A673 (cell line): ENCODE measurements at regions not wholly inside any gene's neighbourhood (a gene's known extent, or its start where the extent isn't known, plus 50 kb on each side); places are given as distances from the start of the nearest gene placed in this dataset.

Source experiments
- BruUV-seq: library from RNA; stranded (reverse); fragments of 400-500 nt; replicated peaks from 2 replicates; lab custom pipeline; 2021; lab: Mats Ljungman, UMichigan
- CTCF ChIA-PET: fragments of 300-600 bp; sonication (Branson Sonifier 250); formaldehyde crosslinking; loops from one replicate; lab custom pipeline; 2022; ENCODE audit warnings: antibody characterized with exemption; lab: Charles Lee
- POLR2A ChIA-PET: fragments of 300-600 bp; sonication (Branson Sonifier 250); formaldehyde crosslinking; loops from one replicate; lab custom pipeline; 2022; ENCODE audit warnings: antibody characterized with exemption; ENCODE audit not compliant: low non-redundant PET; lab: Charles Lee
- DNase-seq: peaks from one replicate; pipeline ENCODE4 v3.0.0-alpha.2; 2015; ENCODE audit warnings: low spot score
- H3K27ac ChIP-seq: fragments of 200-600 bp; sonication (generic); 2 replicates; pipeline ENCODE4 v1.5.1; 2016; ENCODE audit warnings: mixed run types, low read depth, mild to moderate bottlenecking, mixed read lengths, antibody characterized with exemption, low read length; ENCODE audit not compliant: poor library complexity, severe bottlenecking
- H3K27me3 ChIP-seq: fragments of 200-600 bp; sonication (generic); replicated peaks from 2 replicates; pipeline ENCODE4 v1.6.1; 2017; ENCODE audit warnings: mixed run types, low read depth, mild to moderate bottlenecking, mixed read lengths, antibody characterized with exemption, low read length; ENCODE audit not compliant: insufficient read depth, poor library complexity
- H3K36me3 ChIP-seq: fragments of 200-600 bp; sonication (generic); 2 replicates; pipeline ENCODE4 v1.6.1; 2016; ENCODE audit warnings: mixed run types, mild to moderate bottlenecking, mixed read lengths, antibody characterized with exemption, low read length; ENCODE audit not compliant: insufficient read depth, poor library complexity, severe bottlenecking
- H3K4me1 ChIP-seq: fragments of 200-600 bp; sonication (generic); 2 replicates; pipeline ENCODE4 v1.6.1; 2017; ENCODE audit warnings: mixed run types, mild to moderate bottlenecking, mixed read lengths, antibody characterized with exemption, low read length; ENCODE audit not compliant: insufficient read depth, poor library complexity, severe bottlenecking
- H3K4me3 ChIP-seq: fragments of 200-600 bp; sonication (generic); 2 replicates; pipeline ENCODE4 v1.5.1; 2016; ENCODE audit warnings: low read depth, mixed run types, mild to moderate bottlenecking, mixed read lengths, low read length; ENCODE audit not compliant: poor library complexity, severe bottlenecking
- H3K9me3 ChIP-seq: fragments of 200-600 bp; sonication (generic); 2 replicates; pipeline ENCODE4 v1.6.1; 2016; ENCODE audit warnings: mixed run types, low read depth, mild to moderate bottlenecking, mixed read lengths, antibody characterized with exemption, low read length; ENCODE audit not compliant: poor library complexity, severe bottlenecking
- EZH2 ChIP-seq: fragments of 200-600 bp; sonication (generic); IDR thresholded peaks from 2 replicates; pipeline ENCODE4 v1.6.1; 2017; ENCODE audit warnings: borderline replicate concordance, low read depth, mild to moderate bottlenecking, mixed read lengths, antibody characterized with exemption, low read length; ENCODE audit not compliant: poor library complexity, severe bottlenecking
- intact Hi-C: fragments of 100-400 bp; cut with micrococcal nuclease; formaldehyde crosslinking; loops from one replicate; pipeline ENCODE4 v1.10.0; 2022; ENCODE audit not compliant: unreplicated experiment
- TF ChIP-seq, protein P1 (sequence below): fragments of 300-800, 200-600 bp; sonication (generic); conservative IDR thresholded peaks from 2 replicates; pipeline ENCODE4 v1.5.1; 2017; ENCODE audit warnings: low read depth, mild to moderate bottlenecking, antibody characterized with exemption, low read length, moderate library complexity, mixed read lengths

GRCh38 chr6:163670336-163670735 is 255.8 kb downstream of the QKI start:
- POLR2A ChIA-PET: no interaction called here
- Histone ChIP-seq H3K9me3 (no peaks in the 10 kb centered on the region), H3K27ac (no peak overlapping the region), H3K4me1 (peaks cover 44% of the 10 kb centered on the region), H3K36me3 (no peaks in the 10 kb centered on the region), H3K4me3 (no peak overlapping the region), H3K27me3 (no peaks in the 10 kb centered on the region)
- no TSS peak for BruUV-seq
- intact Hi-C loops: no loop called here
- CTCF ChIA-PET: no interaction called here
- TF ChIP-seq, protein P1, sequence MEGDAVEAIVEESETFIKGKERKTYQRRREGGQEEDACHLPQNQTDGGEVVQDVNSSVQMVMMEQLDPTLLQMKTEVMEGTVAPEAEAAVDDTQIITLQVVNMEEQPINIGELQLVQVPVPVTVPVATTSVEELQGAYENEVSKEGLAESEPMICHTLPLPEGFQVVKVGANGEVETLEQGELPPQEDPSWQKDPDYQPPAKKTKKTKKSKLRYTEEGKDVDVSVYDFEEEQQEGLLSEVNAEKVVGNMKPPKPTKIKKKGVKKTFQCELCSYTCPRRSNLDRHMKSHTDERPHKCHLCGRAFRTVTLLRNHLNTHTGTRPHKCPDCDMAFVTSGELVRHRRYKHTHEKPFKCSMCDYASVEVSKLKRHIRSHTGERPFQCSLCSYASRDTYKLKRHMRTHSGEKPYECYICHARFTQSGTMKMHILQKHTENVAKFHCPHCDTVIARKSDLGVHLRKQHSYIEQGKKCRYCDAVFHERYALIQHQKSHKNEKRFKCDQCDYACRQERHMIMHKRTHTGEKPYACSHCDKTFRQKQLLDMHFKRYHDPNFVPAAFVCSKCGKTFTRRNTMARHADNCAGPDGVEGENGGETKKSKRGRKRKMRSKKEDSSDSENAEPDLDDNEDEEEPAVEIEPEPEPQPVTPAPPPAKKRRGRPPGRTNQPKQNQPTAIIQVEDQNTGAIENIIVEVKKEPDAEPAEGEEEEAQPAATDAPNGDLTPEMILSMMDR: no peak
- TF ChIP-seq EZH2: no peak
- DNase-seq: peak; percentile 14

GRCh38 chr6:163668061-163668426 is 253.5 kb downstream of the QKI start:
- no TSS peak for BruUV-seq
- TF ChIP-seq, protein P1: no peak
- no peak for TF ChIP-seq EZH2
- Histone ChIP-seq H3K27me3 (no peaks in the 10 kb centered on the region), H3K9me3 (no peaks in the 10 kb centered on the region), H3K4me1 (peaks cover 44% of the 10 kb centered on the region), H3K27ac (peak overlapping the region; percentile 74), H3K36me3 (no peaks in the 10 kb centered on the region), H3K4me3 (no peak overlapping the region)
- ChIA-PET CTCF (interaction anchor here (0.7 kb wide), 1 partner anchor 442 kb away, joined by 7 read pairs; no protein-coding TSS in a partner anchor), POLR2A (interaction anchor here (0.6 kb wide), 1 partner anchor 9 kb away, joined by 4 read pairs; no protein-coding TSS in a partner anchor)
- intact Hi-C loops: loop anchor here (5.0 to 10.0 kb wide), 2 partner anchors 81 to 243 kb away; no protein-coding TSS in a partner anchor
- DNase-seq: no peak

- no peak for TF ChIP-seq EZH2
- TF ChIP-seq, protein P1: no peak
- no TSS peak for BruUV-seq
- ChIA-PET POLR2A (no interaction called here), CTCF (no interaction called here)
- intact Hi-C loops: loop anchor here (5.0 to 10.0 kb wide), 2 partner anchors 80 to 243 kb away; no protein-coding TSS in a partner anchor
- no peaks in the 10 kb centered on the region for H3K27me3 ChIP-seq
- peaks cover 44% of the 10 kb centered on the region for H3K4me1 ChIP-seq
- H3K9me3 ChIP-seq: no peaks in the 10 kb centered on the region
- peak overlapping the region; percentile 81 for H3K27ac ChIP-seq
- peak overlapping the region; percentile 5 for H3K4me3 ChIP-seq
- DNase-seq: peak; percentile 97
- no peaks in the 10 kb centered on the region for H3K36me3 ChIP-seq
Observed at GRCh38 chr6:163667372-163668060, 253.0 kb downstream of the QKI start.
